GM19397 (cell line): ENCODE measurements at regions not wholly inside any gene's neighbourhood (a gene's known extent, or its start where the extent isn't known, plus 50 kb on each side); places are given as distances from the start of the nearest gene placed in this dataset.
"Not testable (repeated sequence)": the region's sequence is repeated elsewhere in the genome, so short reads cannot be mapped to it uniquely, and the experiment has no call there.

Experiments
- ATAC-seq: cut with Tn5 transposase; IDR thresholded peaks from one replicate; pipeline ENCODE4 v1.9.1; 2021; ENCODE audit warnings: mild to moderate bottlenecking, moderate library complexity; ENCODE audit not compliant: unreplicated experiment

- ATAC-seq = no peak
Observed at GRCh38 chr7:19537942-19538401, 170.9 kb downstream of the POLR1F start.

- no peak for ATAC-seq
Observed at GRCh38 chr7:19533266-19533665, 175.6 kb downstream of the POLR1F start.

GRCh38 chr7:19530852-19531251, 178.0 kb downstream of the POLR1F start:
- no peak for ATAC-seq

- ATAC-seq = no peak
Observed at GRCh38 chr7:19530261-19530660, 178.6 kb downstream of the POLR1F start.

GRCh38 chr7:19526639-19527038, 182.2 kb downstream of the POLR1F start:
- no peak for ATAC-seq

GRCh38 chr7:19522486-19522885, 186.4 kb downstream of the POLR1F start:
- ATAC-seq = no peak

GRCh38 chr7:19520392-19520791, 188.4 kb downstream of the POLR1F start:
- no peak for ATAC-seq

- no peak for ATAC-seq
Observed at GRCh38 chr7:19519443-19520021, 189.3 kb downstream of the POLR1F start.

- not testable (repeated sequence) for ATAC-seq
Observed at GRCh38 chr7:19517546-19517945, 191.3 kb downstream of the POLR1F start.

GRCh38 chr7:19508821-19509220, 200.0 kb downstream of the POLR1F start:
- no peak for ATAC-seq

- ATAC-seq = no peak
Observed at GRCh38 chr7:19508124-19508523, 200.7 kb downstream of the POLR1F start.

GRCh38 chr7:19491821-19492452, 216.9 kb downstream of the POLR1F start:
- ATAC-seq = no peak

- ATAC-seq = no peak
Observed at GRCh38 chr7:19491371-19491770, 217.5 kb downstream of the POLR1F start.

GRCh38 chr7:19489162-19489820, 219.5 kb downstream of the POLR1F start:
- ATAC-seq = no peak

- no peak for ATAC-seq
Observed at GRCh38 chr7:19488056-19488455, 220.8 kb downstream of the POLR1F start.

GRCh38 chr7:19482628-19483027, 226.2 kb downstream of the POLR1F start:
- ATAC-seq = no peak

- no peak for ATAC-seq
Observed at GRCh38 chr7:19480383-19480782, 228.5 kb downstream of the POLR1F start.

GRCh38 chr7:19470031-19470430, 238.8 kb downstream of the POLR1F start:
- ATAC-seq = no peak

- ATAC-seq = no peak
Observed at GRCh38 chr7:19465861-19466260, 243.0 kb downstream of the POLR1F start.

GRCh38 chr7:19464751-19465150, 244.1 kb downstream of the POLR1F start:
- no peak for ATAC-seq

- no peak for ATAC-seq
Observed at GRCh38 chr7:19464241-19464640, 244.6 kb downstream of the POLR1F start.

- no peak for ATAC-seq
Observed at GRCh38 chr7:19463581-19463980, 245.3 kb downstream of the POLR1F start.
